ENCODE measurements at regions not wholly inside any gene's neighbourhood (a gene's known extent, or its start where the extent isn't known, plus 50 kb on each side); places are given as distances from the start of the nearest gene placed in this dataset.

GRCh38 chr12:92619026-92619425 is 83.8 kb upstream of the PLEKHG7 start:
- intact Hi-C loops (cut with micrococcal nuclease; ENCODE audit: unreplicated experiment): no loop called here
- BruUV-seq (replicated peaks): no TSS peak
- DNase-seq (ENCODE audit: low spot score): no peak
- Histone ChIP-seq H3K4me3 (ENCODE audit: low read depth, low read length, poor library complexity, severe bottlenecking) (no peak overlapping the region), H3K27ac (ENCODE audit: low read depth, low read length, poor library complexity, severe bottlenecking) (no peak overlapping the region), H3K36me3 (ENCODE audit: insufficient read depth, low read length, poor library complexity, severe bottlenecking) (no peaks in the 10 kb centered on the region), H3K4me1 (ENCODE audit: insufficient read depth, low read length, poor library complexity, severe bottlenecking) (no peaks in the 10 kb centered on the region), H3K9me3 (ENCODE audit: low read depth, low read length, poor library complexity, severe bottlenecking) (no peaks in the 10 kb centered on the region), H3K27me3 (replicated peaks; ENCODE audit: insufficient read depth, low read depth, low read length, poor library complexity) (no peaks in the 10 kb centered on the region)
- TF ChIP-seq EZH2 (IDR thresholded peaks at IDR 0.05; ENCODE audit: borderline replicate concordance, low read depth, low read length, poor library complexity, severe bottlenecking): no peak
- no peak for TF ChIP-seq CTCF (conservative IDR thresholded peaks at IDR 0.05; ENCODE audit: low read depth, low read length)
- ChIA-PET CTCF (no interaction called here), POLR2A (ENCODE audit: low non-redundant PET) (no interaction called here)

GRCh38 chr12:92615703-92616102 is 87.1 kb upstream of the PLEKHG7 start:
- Histone ChIP-seq H3K4me3 (ENCODE audit: low read depth, low read length, poor library complexity, severe bottlenecking) (no peak overlapping the region), H3K9me3 (ENCODE audit: low read depth, low read length, poor library complexity, severe bottlenecking) (no peaks in the 10 kb centered on the region), H3K27ac (ENCODE audit: low read depth, low read length, poor library complexity, severe bottlenecking) (no peak overlapping the region), H3K27me3 (replicated peaks; ENCODE audit: insufficient read depth, low read depth, low read length, poor library complexity) (no peaks in the 10 kb centered on the region), H3K36me3 (ENCODE audit: insufficient read depth, low read length, poor library complexity, severe bottlenecking) (no peaks in the 10 kb centered on the region), H3K4me1 (ENCODE audit: insufficient read depth, low read length, poor library complexity, severe bottlenecking) (no peaks in the 10 kb centered on the region)
- DNase-seq (ENCODE audit: low spot score): no peak
- BruUV-seq (replicated peaks): no TSS peak
- intact Hi-C loops (cut with micrococcal nuclease; ENCODE audit: unreplicated experiment): no loop called here
- ChIA-PET POLR2A (ENCODE audit: low non-redundant PET) (no interaction called here), CTCF (no interaction called here)
- TF ChIP-seq CTCF (conservative IDR thresholded peaks at IDR 0.05; ENCODE audit: low read depth, low read length) (no peak), EZH2 (IDR thresholded peaks at IDR 0.05; ENCODE audit: borderline replicate concordance, low read depth, low read length, poor library complexity, severe bottlenecking) (no peak)

GRCh38 chr12:92615086-92615485 is 87.7 kb upstream of the PLEKHG7 start:
- no peak for DNase-seq (ENCODE audit: low spot score)
- no TSS peak for BruUV-seq (replicated peaks)
- H3K36me3 ChIP-seq (ENCODE audit: insufficient read depth, low read length, poor library complexity, severe bottlenecking): no peaks in the 10 kb centered on the region
- H3K27me3 ChIP-seq (replicated peaks; ENCODE audit: insufficient read depth, low read depth, low read length, poor library complexity): no peaks in the 10 kb centered on the region
- TF ChIP-seq CTCF (conservative IDR thresholded peaks at IDR 0.05; ENCODE audit: low read depth, low read length) (no peak), EZH2 (IDR thresholded peaks at IDR 0.05; ENCODE audit: borderline replicate concordance, low read depth, low read length, poor library complexity, severe bottlenecking) (no peak)
- H3K27ac ChIP-seq (ENCODE audit: low read depth, low read length, poor library complexity, severe bottlenecking): no peak overlapping the region
- POLR2A ChIA-PET (ENCODE audit: low non-redundant PET): no interaction called here
- intact Hi-C loops (cut with micrococcal nuclease; ENCODE audit: unreplicated experiment): no loop called here
- H3K4me3 ChIP-seq (ENCODE audit: low read depth, low read length, poor library complexity, severe bottlenecking): no peak overlapping the region
- CTCF ChIA-PET: no interaction called here
- H3K9me3 ChIP-seq (ENCODE audit: low read depth, low read length, poor library complexity, severe bottlenecking): no peaks in the 10 kb centered on the region
- H3K4me1 ChIP-seq (ENCODE audit: insufficient read depth, low read length, poor library complexity, severe bottlenecking): no peaks in the 10 kb centered on the region

Measured in A673 (cell line).